Activated CD4-positive, alpha-beta T cell treated with anti-CD3 and anti-CD28 coated beads, Interleukin-2, Interleukin-4, amounts not matched to agents 100 ng/mL and 50 ng/mL, durations not matched to agents 16 hours and 8 hours (primary cell): ENCODE measurements at regions not wholly inside any gene's neighbourhood (a gene's known extent, or its start where the extent isn't known, plus 50 kb on each side); places are given as distances from the start of the nearest gene placed in this dataset.
"Not testable (repeated sequence)": the region's sequence is repeated elsewhere in the genome, so short reads cannot be mapped to it uniquely, and the experiment has no call there.

ENCODE experiments used
- DNase-seq: peaks from one replicate; pipeline ENCODE4 v3.0.0-alpha.2; 2020; ENCODE audit warnings: low spot score

GRCh38 chr4:138798404-138798803 lies 217.2 kb upstream of the NOCT start:
- DNase-seq = no peak

DNA sequence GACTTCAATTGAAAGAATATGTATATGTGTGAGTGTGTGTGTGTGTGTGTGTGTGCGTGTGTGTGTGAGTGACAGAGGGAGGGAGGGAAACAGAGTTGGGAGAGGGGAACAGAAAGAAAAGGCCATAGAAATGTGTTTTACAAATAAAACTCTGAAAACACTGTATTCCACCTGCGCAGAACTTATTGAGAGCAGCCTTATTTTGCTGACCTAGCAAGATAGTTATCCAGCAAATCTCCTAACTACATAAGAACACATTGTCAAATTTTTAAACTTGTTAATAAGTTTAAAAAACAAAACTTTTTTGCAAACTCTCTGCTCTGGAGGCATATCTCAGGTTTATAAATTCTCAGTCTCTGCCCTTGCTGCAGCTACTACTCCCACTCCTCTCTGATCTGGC lies 217.9 kb upstream of the NOCT start:
- DNase-seq = no peak

DNA sequence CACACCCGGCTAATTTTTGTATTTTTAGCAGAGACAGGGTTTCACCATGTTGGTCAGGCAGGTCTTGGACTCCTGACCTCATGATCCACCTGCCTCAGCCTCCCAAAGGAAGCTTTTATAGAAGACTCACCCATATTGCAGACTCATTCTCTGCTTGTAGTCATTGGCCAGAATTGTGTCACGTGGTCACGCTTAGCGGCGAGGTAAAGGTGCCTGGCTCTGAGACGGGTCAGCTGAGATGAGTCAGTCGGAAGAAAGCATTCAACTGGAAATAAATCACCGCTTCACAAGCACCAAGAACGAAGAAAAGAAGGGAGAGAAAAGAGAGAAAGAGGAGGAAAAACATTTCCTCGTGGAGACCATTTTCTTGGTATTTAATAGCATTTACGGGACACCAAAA lies 218.8 kb upstream of the NOCT start:
- no peak for DNase-seq

GRCh38 chr4:138790706-138791340 lies 224.8 kb upstream of the NOCT start:
- no peak for DNase-seq

DNA sequence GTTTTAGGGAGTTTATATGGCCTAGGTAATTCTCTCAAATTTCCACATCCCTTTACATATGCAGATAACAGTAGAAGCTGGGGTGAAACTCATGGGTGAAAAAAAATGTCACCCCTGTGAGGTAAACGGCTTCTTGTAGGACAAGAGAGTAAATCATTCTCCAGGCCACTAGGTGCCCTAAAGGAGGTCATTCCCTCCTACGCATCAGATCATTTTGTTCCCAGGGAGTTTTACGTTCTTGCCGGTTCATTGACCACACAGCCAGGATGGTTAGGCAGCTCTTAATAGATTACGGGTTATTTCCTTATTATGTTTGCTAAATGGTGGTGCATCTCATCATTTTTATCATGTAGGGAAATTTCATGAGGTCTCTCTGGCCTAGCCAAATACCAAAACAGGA lies 225.8 kb upstream of the NOCT start:
- no peak for DNase-seq

DNA sequence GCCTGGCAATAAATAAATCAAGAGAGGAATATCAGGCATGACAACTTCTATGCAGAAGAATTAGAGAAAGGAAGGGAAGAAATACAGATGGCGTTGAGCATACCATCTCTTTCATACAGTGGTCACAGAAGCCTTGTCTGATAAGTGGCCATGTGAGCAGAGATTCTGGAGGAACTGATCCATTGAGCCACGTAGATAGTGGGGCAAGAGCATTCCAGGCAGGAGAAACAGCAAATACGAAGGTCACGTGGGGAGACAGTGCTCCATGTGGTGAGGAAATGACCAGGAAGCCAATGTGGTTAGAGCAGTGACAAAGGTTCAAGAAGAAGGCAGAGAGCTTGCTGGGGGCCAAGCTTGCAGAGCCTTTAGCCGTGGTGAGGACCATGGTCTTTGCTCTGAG lies 226.7 kb upstream of the NOCT start:
- DNase-seq = no peak

DNA sequence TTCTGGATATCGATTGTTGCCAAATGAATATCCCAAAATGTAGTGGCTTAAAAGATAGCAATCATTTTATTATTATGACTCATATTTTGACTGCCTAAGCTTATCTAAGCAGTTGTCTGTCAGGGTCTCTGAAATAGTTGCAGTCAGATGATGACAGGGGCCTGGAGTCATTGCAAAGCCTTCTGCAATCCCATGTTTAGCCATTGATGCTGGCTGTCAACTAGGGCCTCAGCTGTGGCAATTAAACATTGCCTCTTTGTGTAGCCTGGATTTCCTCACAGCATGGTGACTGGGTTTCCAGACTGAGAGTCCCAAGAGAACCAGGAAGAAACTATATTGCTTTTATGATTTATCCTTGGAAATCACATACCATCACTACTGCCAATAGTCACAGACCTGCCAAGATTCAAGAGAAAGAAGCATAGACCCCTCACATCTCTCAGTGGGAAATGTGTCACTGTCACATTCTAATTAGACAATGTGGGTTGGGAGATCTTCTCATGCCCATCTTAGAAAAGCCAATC lies 227.3 kb upstream of the NOCT start:
- no peak for DNase-seq

- DNase-seq = not testable (repeated sequence)
Measured at GRCh38 chr4:138779761-138780160, 235.8 kb upstream of the NOCT start.

GRCh38 chr4:138775890-138776289 lies 239.7 kb upstream of the NOCT start:
- no peak for DNase-seq

GRCh38 chr4:138775489-138775888 lies 240.1 kb upstream of the NOCT start:
- DNase-seq = no peak

DNA sequence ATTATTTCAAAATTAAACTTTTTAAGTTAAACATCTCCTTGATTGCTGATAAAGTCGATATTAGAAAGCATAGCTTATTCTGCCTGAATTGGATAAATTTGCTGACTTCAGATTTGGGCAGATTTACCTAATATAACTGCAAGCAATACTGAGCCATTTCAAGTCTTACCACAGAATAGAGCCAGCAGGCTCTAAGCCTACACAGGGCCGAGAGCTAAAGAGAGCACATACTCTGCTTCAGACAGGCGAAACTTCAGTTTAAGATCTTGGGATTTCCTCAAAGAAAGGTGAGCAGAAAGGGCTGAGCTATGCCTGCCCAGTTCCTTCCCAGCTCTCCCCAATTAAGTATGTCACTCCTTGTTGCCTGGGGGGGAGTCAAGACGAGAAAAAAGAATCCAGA lies 240.6 kb upstream of the NOCT start:
- no peak for DNase-seq

DNA sequence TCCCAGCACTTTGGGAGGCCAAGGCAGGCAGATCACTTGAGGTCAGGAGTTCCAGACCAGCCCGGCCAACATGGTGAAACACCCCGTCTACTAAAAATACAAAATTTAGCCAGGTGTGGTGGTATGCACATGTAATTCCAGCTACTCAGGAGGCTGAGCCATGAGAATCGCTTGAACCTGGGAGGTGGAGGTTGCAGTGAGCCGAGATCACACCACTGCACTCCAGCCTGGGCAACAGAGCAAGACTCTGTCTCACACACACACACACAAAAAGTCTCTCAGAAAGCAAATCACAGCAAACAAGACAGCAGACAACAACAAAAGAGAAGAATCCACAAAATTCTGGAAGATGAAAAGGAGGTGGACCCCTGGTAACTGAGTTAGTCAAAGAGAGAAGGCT lies 241.5 kb upstream of the NOCT start:
- not testable (repeated sequence) for DNase-seq

- no peak for DNase-seq
Measured at GRCh38 chr4:138773321-138773720, 242.3 kb upstream of the NOCT start.

- no peak for DNase-seq
Measured at GRCh38 chr4:138772366-138772765, 243.2 kb upstream of the NOCT start.

- DNase-seq = no peak
Measured at GRCh38 chr4:138770818-138771217, 244.8 kb upstream of the NOCT start.

DNA sequence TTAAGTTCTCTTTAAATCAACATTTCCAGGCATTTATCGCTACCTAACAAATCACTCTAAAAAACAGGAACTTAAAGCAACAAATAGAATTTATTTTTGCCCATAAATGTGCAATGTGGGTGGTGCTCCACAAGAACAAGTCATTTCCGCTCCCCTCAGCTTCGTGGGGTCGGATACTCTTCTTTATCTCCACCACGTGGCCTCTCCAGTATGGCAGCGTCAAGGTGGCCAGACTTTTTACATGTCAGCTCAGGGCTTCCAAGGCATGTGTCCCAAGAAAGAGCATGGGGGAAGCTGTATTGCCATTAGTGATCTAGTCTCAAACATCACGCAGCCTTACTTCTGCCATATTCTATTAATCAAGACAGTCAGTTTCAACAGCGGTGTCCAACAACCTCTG lies 249.2 kb upstream of the NOCT start:
- DNase-seq = no peak

DNA sequence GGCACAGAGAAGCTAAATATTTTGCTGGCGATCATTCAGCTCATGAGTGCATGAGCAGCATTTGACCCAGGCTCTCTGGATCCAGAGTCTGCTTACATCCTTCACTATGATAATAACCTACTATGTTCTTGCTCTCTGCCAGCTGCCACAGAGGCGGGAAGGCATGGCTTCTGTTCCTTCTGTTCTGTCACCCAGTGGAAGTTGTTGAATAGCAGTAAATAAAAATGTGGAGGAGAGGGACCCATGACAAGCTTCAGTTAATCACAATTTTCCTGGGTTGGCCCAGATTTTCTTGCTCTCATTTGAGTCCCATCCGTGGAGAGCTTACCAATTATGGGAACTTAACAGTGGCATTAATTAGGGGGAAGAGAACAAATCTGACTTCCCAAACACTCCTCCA lies 250.1 kb upstream of the NOCT start:
- no peak for DNase-seq

- DNase-seq = no peak
Measured at GRCh38 chr4:138761638-138762220, 253.9 kb upstream of the NOCT start.

- DNase-seq = no peak
Measured at GRCh38 chr4:138759554-138759902, 256.1 kb upstream of the NOCT start.

DNA sequence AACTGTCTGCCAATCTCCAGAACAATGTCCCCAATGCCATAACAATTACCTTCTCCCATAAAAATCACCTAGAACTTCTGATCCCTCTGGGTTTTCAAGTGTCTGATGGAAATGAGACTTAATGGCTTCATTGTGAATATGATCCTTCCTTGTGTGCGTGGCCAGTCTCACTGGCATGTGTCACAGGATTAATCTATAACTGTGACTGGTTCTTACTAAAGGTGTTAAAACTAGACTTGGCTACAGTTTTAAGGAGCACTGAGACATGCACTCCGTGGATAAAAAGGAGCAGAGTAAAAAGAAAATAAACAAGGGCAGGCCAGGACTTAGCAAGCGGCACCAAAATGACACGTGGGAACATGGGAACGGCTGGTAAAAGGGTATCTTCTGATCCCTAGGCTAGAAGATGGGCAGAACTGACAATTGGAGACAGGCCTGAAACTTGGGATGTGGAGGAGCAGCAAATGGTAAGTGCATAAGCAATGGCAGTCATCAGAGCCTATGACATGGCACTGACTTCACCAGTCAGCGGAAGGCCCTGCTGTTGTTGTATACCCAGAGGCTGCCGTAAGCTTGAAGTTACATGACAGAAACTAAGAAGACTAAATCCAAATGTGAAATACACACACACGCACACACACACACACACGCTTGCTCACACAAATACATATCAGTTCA lies 256.6 kb upstream of the NOCT start:
- DNase-seq = no peak

GRCh38 chr4:138758196-138758595 lies 257.4 kb upstream of the NOCT start:
- DNase-seq = no peak

DNA sequence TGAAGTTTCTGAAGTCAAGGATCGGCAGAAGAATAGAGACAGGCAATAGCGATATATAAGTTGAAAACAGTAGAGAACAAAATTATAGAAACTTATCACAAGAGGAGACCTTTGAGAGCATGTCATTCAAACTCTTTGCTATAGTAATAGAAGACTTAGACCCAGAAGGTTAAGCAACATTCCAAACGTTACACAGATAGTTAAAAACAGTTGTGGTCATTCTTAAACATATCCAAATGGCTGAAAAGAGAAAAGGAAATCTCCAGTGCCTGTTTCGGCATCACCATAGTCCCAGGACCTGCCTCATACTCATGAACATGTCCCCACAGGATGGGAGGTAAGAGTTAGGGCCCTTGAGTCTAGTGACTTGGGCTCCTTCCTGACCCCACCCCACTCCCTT lies 258.1 kb upstream of the NOCT start:
- no peak for DNase-seq

DNA sequence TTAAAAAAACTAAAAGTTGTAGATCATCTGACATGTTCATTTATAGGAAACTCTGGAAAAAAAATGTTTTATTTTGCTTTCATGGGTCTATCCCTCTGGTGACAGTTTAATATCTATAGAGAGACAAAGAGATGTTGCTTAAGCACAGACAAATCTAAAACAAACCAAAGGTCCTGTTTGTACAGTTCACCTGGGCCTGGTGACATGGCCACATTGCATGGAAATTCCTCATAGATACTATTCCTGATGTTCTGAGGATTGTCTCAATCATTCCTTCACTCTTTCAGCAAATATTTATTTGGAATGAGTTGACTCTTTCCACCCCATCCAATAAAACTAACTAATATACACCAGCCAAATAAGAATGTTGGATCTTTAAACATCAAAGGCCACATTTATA lies 259.1 kb upstream of the NOCT start:
- no peak for DNase-seq

GRCh38 chr4:138751309-138751708 lies 264.3 kb upstream of the NOCT start:
- DNase-seq = no peak
